Activated B cell treated with CpG ODN at 0.5 μM for 24 hours (primary cell): ENCODE measurements at regions not wholly inside any gene's neighbourhood (a gene's known extent, or its start where the extent isn't known, plus 50 kb on each side); places are given as distances from the start of the nearest gene placed in this dataset.

Experiments used
- ATAC-seq: fragments of 200-7000 bp; cut with Tn5 transposase; one replicate; pipeline ENCODE4 v1.10.0; 2021; ENCODE audit warnings: low read depth, mild to moderate bottlenecking, moderate library complexity
- CTCF ChIA-PET: fragments of 350-600 bp; sonication (Branson Sonifier 250); formaldehyde crosslinking; loops from one replicate; lab custom pipeline; 2021; ENCODE audit warnings: antibody characterized with exemption; lab: Charles Lee
- POLR2A ChIA-PET: fragments of 350-600 bp; sonication (Branson Sonifier 250); formaldehyde crosslinking; loops from one replicate; lab custom pipeline; 2021; ENCODE audit warnings: antibody characterized with exemption; lab: Charles Lee
- DNase-seq: peaks from one replicate; pipeline ENCODE4 v3.0.0; 2022
- H3K27ac Mint-ChIP-seq: one replicate; pipeline ENCODE4 v1.8.0; 2020; ENCODE audit warnings: mixed read lengths
- H3K27me3 Mint-ChIP-seq: one replicate; pipeline ENCODE4 v1.8.0; 2021; ENCODE audit warnings: mixed read lengths
- H3K36me3 Mint-ChIP-seq: one replicate; pipeline ENCODE4 v1.8.0; 2021; ENCODE audit warnings: low read depth, mixed read lengths
- H3K4me1 Mint-ChIP-seq: one replicate; pipeline ENCODE4 v1.8.0; 2021; ENCODE audit warnings: mixed read lengths
- H3K4me3 Mint-ChIP-seq: one replicate; pipeline ENCODE4 v1.8.0; 2020; ENCODE audit warnings: mild to moderate bottlenecking, mixed read lengths
- H3K9me3 Mint-ChIP-seq: one replicate; pipeline ENCODE4 v1.8.0; 2020; ENCODE audit warnings: mixed read lengths
- CTCF ChIP-seq: fragments of 200-600 bp; IDR thresholded peaks from one replicate; pipeline ENCODE4 v1.8.0; 2022; ENCODE audit warnings: antibody characterized with exemption, mild to moderate bottlenecking
- intact Hi-C: fragments of 100-400 bp; cut with micrococcal nuclease; formaldehyde crosslinking; loops from one replicate; pipeline ENCODE4 v1.15.1; 2024

- no peak overlapping the region for H3K27ac Mint-ChIP-seq
- intact Hi-C loops = no loop called here
- H3K4me1 Mint-ChIP-seq = no peaks in the 10 kb centered on the region
- H3K9me3 Mint-ChIP-seq = no peaks in the 10 kb centered on the region
- no peak overlapping the region for H3K4me3 Mint-ChIP-seq
- no peak for ATAC-seq
- H3K27me3 Mint-ChIP-seq = no peaks in the 10 kb centered on the region
- no peak for TF ChIP-seq CTCF
- POLR2A ChIA-PET = no interaction called here
- no peak for DNase-seq
- CTCF ChIA-PET = no interaction called here
- no peaks in the 10 kb centered on the region for H3K36me3 Mint-ChIP-seq
Observed at GRCh38 chr11:106292526-106292925, 215.1 kb downstream of the AASDHPPT start.

- Mint-ChIP-seq H3K27me3 (no peaks in the 10 kb centered on the region), H3K9me3 (peaks cover 3% of the 10 kb centered on the region), H3K4me1 (no peaks in the 10 kb centered on the region), H3K36me3 (no peaks in the 10 kb centered on the region), H3K27ac (no peak overlapping the region), H3K4me3 (no peak overlapping the region)
- DNase-seq = no peak
- POLR2A ChIA-PET = no interaction called here
- intact Hi-C loops = no loop called here
- CTCF ChIA-PET = no interaction called here
- ATAC-seq = no peak
- no peak for TF ChIP-seq CTCF
Observed at GRCh38 chr11:106295974-106296373, 218.5 kb downstream of the AASDHPPT start.

- H3K4me1 Mint-ChIP-seq = no peaks in the 10 kb centered on the region
- no peak for TF ChIP-seq CTCF
- intact Hi-C loops = no loop called here
- ChIA-PET POLR2A (no interaction called here), CTCF (no interaction called here)
- no peak overlapping the region for H3K4me3 Mint-ChIP-seq
- no peaks in the 10 kb centered on the region for H3K27me3 Mint-ChIP-seq
- no peak for DNase-seq
- ATAC-seq = no peak
- no peaks in the 10 kb centered on the region for H3K36me3 Mint-ChIP-seq
- H3K27ac Mint-ChIP-seq = no peak overlapping the region
- peaks cover 10% of the 10 kb centered on the region for H3K9me3 Mint-ChIP-seq
Observed at GRCh38 chr11:106302416-106302815, 225.0 kb downstream of the AASDHPPT start.

- H3K27me3 Mint-ChIP-seq = no peaks in the 10 kb centered on the region
- H3K36me3 Mint-ChIP-seq = no peaks in the 10 kb centered on the region
- POLR2A ChIA-PET = no interaction called here
- intact Hi-C loops = no loop called here
- no peak overlapping the region for H3K4me3 Mint-ChIP-seq
- peaks cover 8% of the 10 kb centered on the region for H3K9me3 Mint-ChIP-seq
- no peaks in the 10 kb centered on the region for H3K4me1 Mint-ChIP-seq
- no peak overlapping the region for H3K27ac Mint-ChIP-seq
- ATAC-seq (no peak), DNase-seq (no peak)
- TF ChIP-seq CTCF = no peak
- CTCF ChIA-PET = no interaction called here
Observed at GRCh38 chr11:106304274-106304673, 226.8 kb downstream of the AASDHPPT start.

GRCh38 chr11:106305458-106305857 is 228.0 kb downstream of the AASDHPPT start:
- no peaks in the 10 kb centered on the region for H3K4me1 Mint-ChIP-seq
- TF ChIP-seq CTCF = no peak
- H3K36me3 Mint-ChIP-seq = no peaks in the 10 kb centered on the region
- POLR2A ChIA-PET = no interaction called here
- no peak for ATAC-seq
- H3K9me3 Mint-ChIP-seq = peaks cover 8% of the 10 kb centered on the region
- no peak for DNase-seq
- CTCF ChIA-PET = no interaction called here
- H3K27me3 Mint-ChIP-seq = no peaks in the 10 kb centered on the region
- H3K4me3 Mint-ChIP-seq = no peak overlapping the region
- intact Hi-C loops = no loop called here
- no peak overlapping the region for H3K27ac Mint-ChIP-seq
